Astrocyte (in vitro differentiated cells and primary cell): ENCODE measurements at regions not wholly inside any gene's neighbourhood (a gene's known extent, or its start where the extent isn't known, plus 50 kb on each side); places are given as distances from the start of the nearest gene placed in this dataset.

Experiments used
- DNase-seq: peaks from one replicate; pipeline ENCODE4 v3.0.0-alpha.2; 2010; ENCODE audit warnings: low read depth
- FAIRE-seq: peaks from 2 replicates; lab custom pipeline; 2011; peaks lifted over from hg19 to GRCh38; lab: Jason Lieb, UNC
- H2AFZ ChIP-seq: 2 replicates; pipeline ENCODE4 v1.6.0; 2012; ENCODE audit warnings: low read depth, low read length, inconsistent platforms
- H3K27ac ChIP-seq: 2 replicates; pipeline ENCODE4 v1.5.1; 2011; ENCODE audit warnings: low read depth, low read length, inconsistent platforms
- H3K27me3 ChIP-seq: 2 replicates; pipeline ENCODE4 v1.6.0; 2011; ENCODE audit warnings: low read length, inconsistent platforms; ENCODE audit not compliant: insufficient read depth
- H3K36me3 ChIP-seq: 2 replicates; pipeline ENCODE4 v1.5.1; 2011; ENCODE audit warnings: low read length, inconsistent platforms; ENCODE audit not compliant: insufficient read depth
- H3K4me1 ChIP-seq: 2 replicates; pipeline ENCODE4 v1.5.1; 2011; ENCODE audit warnings: low read length, inconsistent platforms; ENCODE audit not compliant: insufficient read depth
- H3K4me2 ChIP-seq: 2 replicates; pipeline ENCODE4 v1.6.0; 2012; ENCODE audit warnings: low read length, inconsistent platforms
- H3K4me3 ChIP-seq: 2 replicates; pipeline ENCODE4 v1.5.1; 2011; ENCODE audit warnings: low read depth, mild to moderate bottlenecking, low read length, inconsistent platforms; ENCODE audit not compliant: insufficient read depth
- H3K79me2 ChIP-seq: 2 replicates; pipeline ENCODE4 v1.6.0; 2012; ENCODE audit warnings: mild to moderate bottlenecking, low read length, inconsistent platforms; ENCODE audit not compliant: insufficient read depth
- H3K9ac ChIP-seq: 2 replicates; pipeline ENCODE4 v1.6.0; 2012; ENCODE audit warnings: mild to moderate bottlenecking, low read length, inconsistent platforms
- H3K9me3 ChIP-seq: 2 replicates; pipeline ENCODE4 v1.5.1; 2012; ENCODE audit warnings: low read depth, mild to moderate bottlenecking, low read length, inconsistent platforms; ENCODE audit not compliant: insufficient read depth
- H4K20me1 ChIP-seq: 2 replicates; pipeline ENCODE4 v1.6.0; 2012; ENCODE audit warnings: low read length, inconsistent platforms; ENCODE audit not compliant: insufficient read depth
- H3K27ac Mint-ChIP-seq: one replicate; pipeline ENCODE4 v1.8.0; 2021; ENCODE audit warnings: mild to moderate bottlenecking, mixed read lengths; ENCODE audit not compliant: unreplicated experiment
- H3K27me3 Mint-ChIP-seq: one replicate; pipeline ENCODE4 v1.8.0; 2021; ENCODE audit warnings: low read depth, mixed read lengths; ENCODE audit not compliant: unreplicated experiment
- H3K36me3 Mint-ChIP-seq: one replicate; pipeline ENCODE4 v1.8.0; 2021; ENCODE audit warnings: low read depth, mixed read lengths; ENCODE audit not compliant: unreplicated experiment
- H3K4me1 Mint-ChIP-seq: one replicate; pipeline ENCODE4 v1.8.0; 2021; ENCODE audit warnings: low read depth, mixed read lengths; ENCODE audit not compliant: unreplicated experiment
- H3K4me3 Mint-ChIP-seq: one replicate; pipeline ENCODE4 v1.8.0; 2021; ENCODE audit warnings: mild to moderate bottlenecking, moderate library complexity, mixed read lengths; ENCODE audit not compliant: unreplicated experiment
- H3K9me3 Mint-ChIP-seq: one replicate; pipeline ENCODE4 v1.8.0; 2021; ENCODE audit warnings: mild to moderate bottlenecking, mixed read lengths; ENCODE audit not compliant: unreplicated experiment
- EZH2 ChIP-seq: IDR thresholded peaks from 2 replicates; pipeline ENCODE4 v1.6.1; 2012; ENCODE audit warnings: mild to moderate bottlenecking, low read length, inconsistent platforms; ENCODE audit not compliant: insufficient read depth
- TF ChIP-seq, protein P1 (sequence below): IDR thresholded peaks from 2 replicates; pipeline ENCODE4 v1.5.1; 2011; ENCODE audit warnings: low read depth, mild to moderate bottlenecking, inconsistent platforms, low read length, moderate library complexity; ENCODE audit not compliant: insufficient read depth

DNA sequence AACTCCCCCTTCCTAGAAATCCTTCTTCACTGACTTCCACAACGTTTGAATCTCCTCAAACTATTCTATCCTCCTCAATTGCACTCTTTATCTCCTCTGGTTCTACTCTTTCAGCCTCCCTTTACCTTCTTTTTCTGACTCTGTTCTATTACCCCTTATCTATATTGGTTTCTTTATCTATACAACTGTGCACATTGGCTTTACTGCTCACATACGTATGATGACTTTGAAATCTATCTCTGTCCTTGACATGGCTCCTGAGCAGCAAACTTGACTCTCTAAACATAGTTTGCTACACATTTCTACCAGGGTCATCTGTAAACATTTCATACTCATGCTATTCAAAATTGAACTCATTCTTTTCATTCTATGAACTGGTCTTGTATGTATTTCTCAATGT is 601.0 kb upstream of the LINC00305 start:
- Mint-ChIP-seq H3K27ac (no peak overlapping the region), H3K4me1 (peaks cover 6% of the 10 kb centered on the region), H3K27me3 (no peaks in the 10 kb centered on the region), H3K36me3 (no peaks in the 10 kb centered on the region), H3K4me3 (no peak overlapping the region), H3K9me3 (no peaks in the 10 kb centered on the region)
- no peak overlapping the region for H3K9ac ChIP-seq
- no peaks in the 10 kb centered on the region for H3K36me3 ChIP-seq
- H3K4me2 ChIP-seq = no peak overlapping the region
- no peak overlapping the region for H3K27ac ChIP-seq
- peak; percentile 13 for FAIRE-seq
- H3K4me3 ChIP-seq = no peak overlapping the region
- no peaks in the 10 kb centered on the region for H3K27me3 ChIP-seq
- TF ChIP-seq, protein P1, sequence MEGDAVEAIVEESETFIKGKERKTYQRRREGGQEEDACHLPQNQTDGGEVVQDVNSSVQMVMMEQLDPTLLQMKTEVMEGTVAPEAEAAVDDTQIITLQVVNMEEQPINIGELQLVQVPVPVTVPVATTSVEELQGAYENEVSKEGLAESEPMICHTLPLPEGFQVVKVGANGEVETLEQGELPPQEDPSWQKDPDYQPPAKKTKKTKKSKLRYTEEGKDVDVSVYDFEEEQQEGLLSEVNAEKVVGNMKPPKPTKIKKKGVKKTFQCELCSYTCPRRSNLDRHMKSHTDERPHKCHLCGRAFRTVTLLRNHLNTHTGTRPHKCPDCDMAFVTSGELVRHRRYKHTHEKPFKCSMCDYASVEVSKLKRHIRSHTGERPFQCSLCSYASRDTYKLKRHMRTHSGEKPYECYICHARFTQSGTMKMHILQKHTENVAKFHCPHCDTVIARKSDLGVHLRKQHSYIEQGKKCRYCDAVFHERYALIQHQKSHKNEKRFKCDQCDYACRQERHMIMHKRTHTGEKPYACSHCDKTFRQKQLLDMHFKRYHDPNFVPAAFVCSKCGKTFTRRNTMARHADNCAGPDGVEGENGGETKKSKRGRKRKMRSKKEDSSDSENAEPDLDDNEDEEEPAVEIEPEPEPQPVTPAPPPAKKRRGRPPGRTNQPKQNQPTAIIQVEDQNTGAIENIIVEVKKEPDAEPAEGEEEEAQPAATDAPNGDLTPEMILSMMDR = no peak
- no peak for TF ChIP-seq EZH2
- H4K20me1 ChIP-seq = no peaks in the 10 kb centered on the region
- no peaks in the 10 kb centered on the region for H3K9me3 ChIP-seq
- no peak for DNase-seq
- no peak overlapping the region for H2AFZ ChIP-seq
- no peaks in the 10 kb centered on the region for H3K79me2 ChIP-seq
- H3K4me1 ChIP-seq = no peaks in the 10 kb centered on the region

DNA sequence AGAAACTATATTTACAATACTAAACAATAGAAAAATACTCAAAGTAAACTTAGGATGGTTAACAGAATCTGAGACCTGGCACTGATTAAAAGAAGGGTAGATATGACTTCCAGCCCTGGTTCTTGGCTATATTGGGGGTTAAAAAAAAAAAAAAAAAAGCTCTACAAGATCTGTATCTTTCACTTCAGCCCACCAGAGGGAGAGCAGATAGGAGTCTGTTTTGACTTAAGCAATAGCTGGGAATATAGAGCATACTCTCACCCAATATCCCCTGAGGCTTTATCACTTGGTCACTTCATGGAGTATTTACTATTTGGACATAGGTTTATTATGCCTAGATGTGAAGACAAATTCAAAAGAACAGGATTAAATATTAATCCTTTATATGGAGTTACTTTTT is 598.9 kb upstream of the LINC00305 start:
- Mint-ChIP-seq H3K9me3 (no peaks in the 10 kb centered on the region), H3K27me3 (no peaks in the 10 kb centered on the region), H3K4me3 (no peak overlapping the region), H3K36me3 (no peaks in the 10 kb centered on the region), H3K4me1 (peaks cover 6% of the 10 kb centered on the region), H3K27ac (no peak overlapping the region)
- no peak for DNase-seq
- no peak for FAIRE-seq
- Histone ChIP-seq H2AFZ (no peak overlapping the region), H4K20me1 (no peaks in the 10 kb centered on the region), H3K4me2 (no peak overlapping the region), H3K9me3 (no peaks in the 10 kb centered on the region), H3K4me1 (no peaks in the 10 kb centered on the region), H3K27ac (no peak overlapping the region), H3K9ac (no peak overlapping the region), H3K27me3 (no peaks in the 10 kb centered on the region), H3K4me3 (no peak overlapping the region), H3K36me3 (no peaks in the 10 kb centered on the region), H3K79me2 (no peaks in the 10 kb centered on the region)
- TF ChIP-seq EZH2 = no peak
- TF ChIP-seq, protein P1 = no peak

DNA sequence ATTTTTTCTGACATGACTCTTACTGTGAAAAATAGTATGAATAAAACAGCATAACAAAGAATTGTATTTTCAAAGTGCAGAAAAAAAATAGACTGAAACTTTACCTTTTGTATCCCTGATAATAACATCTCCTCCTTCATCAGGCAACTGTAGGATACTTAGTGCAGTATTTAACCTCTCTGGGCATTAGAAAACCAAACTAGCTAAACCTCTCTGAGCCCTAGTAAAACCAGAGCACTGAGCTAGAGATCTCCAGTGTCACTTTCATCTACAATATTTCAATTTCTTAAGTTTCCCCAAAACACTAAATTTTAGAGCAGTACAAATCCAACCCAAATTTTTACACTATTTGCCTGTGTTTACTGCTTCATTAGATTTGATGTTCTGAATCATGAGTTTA is 594.0 kb upstream of the LINC00305 start:
- no peaks in the 10 kb centered on the region for H3K27me3 Mint-ChIP-seq
- H3K27me3 ChIP-seq = no peaks in the 10 kb centered on the region
- no peak overlapping the region for H2AFZ ChIP-seq
- no peaks in the 10 kb centered on the region for H3K4me1 ChIP-seq
- TF ChIP-seq, protein P1 = no peak
- TF ChIP-seq EZH2 = no peak
- no peak overlapping the region for H3K4me3 Mint-ChIP-seq
- no peaks in the 10 kb centered on the region for H3K9me3 Mint-ChIP-seq
- DNase-seq (no peak), FAIRE-seq (no peak)
- H3K9me3 ChIP-seq = no peaks in the 10 kb centered on the region
- no peaks in the 10 kb centered on the region for H4K20me1 ChIP-seq
- H3K4me3 ChIP-seq = no peak overlapping the region
- H3K27ac Mint-ChIP-seq = no peak overlapping the region
- no peak overlapping the region for H3K9ac ChIP-seq
- no peaks in the 10 kb centered on the region for H3K4me1 Mint-ChIP-seq
- no peak overlapping the region for H3K27ac ChIP-seq
- no peaks in the 10 kb centered on the region for H3K36me3 ChIP-seq
- no peaks in the 10 kb centered on the region for H3K36me3 Mint-ChIP-seq
- no peak overlapping the region for H3K4me2 ChIP-seq
- H3K79me2 ChIP-seq = no peaks in the 10 kb centered on the region
